CD4-positive, alpha-beta T cell treated with Interleukin-6 for 4 hours (primary cell): ENCODE measurements at regions not wholly inside any gene's neighbourhood (a gene's known extent, or its start where the extent isn't known, plus 50 kb on each side); places are given as distances from the start of the nearest gene placed in this dataset.

Experiments
- DNase-seq: peaks from one replicate; pipeline ENCODE4 v3.0.0-alpha.2; 2020; ENCODE audit warnings: mixed read lengths

DNA sequence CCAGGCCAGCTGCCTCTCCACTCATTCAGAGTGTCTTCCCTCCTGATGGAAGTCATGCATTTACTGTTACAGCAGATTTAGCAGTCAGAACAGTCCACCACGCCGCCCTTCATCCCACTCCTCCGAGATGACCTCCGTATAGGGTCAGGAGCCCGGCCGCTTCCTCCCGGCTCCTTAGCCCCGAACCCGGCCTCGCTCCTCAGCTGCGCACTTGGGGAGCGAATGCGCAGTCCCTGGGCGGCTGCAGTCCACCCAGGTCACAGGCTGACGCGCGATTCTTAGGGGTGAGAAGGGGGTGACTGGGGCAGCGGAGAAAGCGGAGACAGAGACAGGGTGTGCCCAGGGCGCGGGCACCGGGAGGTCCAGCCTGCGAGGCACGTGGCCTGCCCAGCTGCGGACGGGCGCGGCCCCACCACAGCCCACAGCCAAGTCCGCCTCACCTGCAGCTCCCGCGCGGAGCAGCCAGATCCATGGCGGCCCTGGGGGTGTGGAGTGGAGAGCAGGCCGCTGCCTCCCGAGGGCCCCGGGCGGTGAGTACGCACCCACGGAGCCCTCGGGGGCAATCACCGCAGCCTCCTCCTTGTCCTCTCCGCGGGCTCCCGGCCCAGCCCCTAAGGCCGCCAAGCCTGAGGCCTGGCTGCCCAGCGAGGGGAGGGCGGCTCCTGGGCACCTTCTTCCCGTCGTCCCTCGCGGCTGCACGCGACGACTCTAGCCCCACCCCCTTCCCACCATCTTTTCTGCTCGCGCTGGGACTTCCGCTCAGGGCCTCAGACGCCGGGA, 286.6 kb downstream of the BRD1 start:
- no peak for DNase-seq

DNA sequence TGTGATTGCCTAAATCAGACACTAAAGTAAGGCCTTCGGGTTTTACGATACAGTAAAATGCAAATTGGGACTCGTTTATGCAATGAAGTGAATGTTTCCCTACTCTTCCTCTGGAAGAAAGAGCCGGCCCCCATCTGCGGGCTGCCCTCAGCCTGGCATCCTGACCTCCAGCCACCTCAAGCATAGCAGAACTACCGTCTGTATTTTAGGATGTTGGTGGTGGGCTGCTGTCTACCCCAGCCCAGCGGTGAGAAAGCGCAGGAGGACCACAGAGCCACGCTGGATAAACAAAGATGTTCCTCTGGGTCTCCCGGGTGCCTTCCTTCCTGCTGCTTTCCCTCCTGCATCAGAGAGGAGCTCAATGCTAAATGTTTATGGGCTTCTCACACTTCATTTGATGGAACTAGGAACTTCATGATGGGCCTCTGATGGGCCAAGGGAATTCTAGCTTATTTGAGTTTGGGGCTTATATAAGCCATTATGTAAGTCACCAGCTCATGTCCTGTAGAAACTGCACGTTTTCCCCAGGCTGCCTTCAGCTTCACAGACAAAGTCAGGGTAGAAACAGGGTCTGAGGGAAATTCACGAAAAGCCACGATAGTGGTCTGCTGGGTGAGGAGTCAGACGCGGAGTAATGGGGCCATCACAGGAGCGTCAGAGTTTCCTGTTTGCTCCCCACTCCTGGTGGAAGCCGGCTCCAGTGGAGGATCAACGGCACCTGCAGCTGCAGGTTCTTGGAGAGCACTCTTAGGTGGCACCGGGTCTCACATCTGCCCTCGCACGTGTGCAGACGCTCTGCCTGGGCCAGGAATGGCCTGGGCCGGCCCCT, 287.4 kb downstream of the BRD1 start:
- no peak for DNase-seq

- no peak for DNase-seq
Observed at GRCh38 chr22:49538006-49538405, 289.7 kb downstream of the BRD1 start.

DNA sequence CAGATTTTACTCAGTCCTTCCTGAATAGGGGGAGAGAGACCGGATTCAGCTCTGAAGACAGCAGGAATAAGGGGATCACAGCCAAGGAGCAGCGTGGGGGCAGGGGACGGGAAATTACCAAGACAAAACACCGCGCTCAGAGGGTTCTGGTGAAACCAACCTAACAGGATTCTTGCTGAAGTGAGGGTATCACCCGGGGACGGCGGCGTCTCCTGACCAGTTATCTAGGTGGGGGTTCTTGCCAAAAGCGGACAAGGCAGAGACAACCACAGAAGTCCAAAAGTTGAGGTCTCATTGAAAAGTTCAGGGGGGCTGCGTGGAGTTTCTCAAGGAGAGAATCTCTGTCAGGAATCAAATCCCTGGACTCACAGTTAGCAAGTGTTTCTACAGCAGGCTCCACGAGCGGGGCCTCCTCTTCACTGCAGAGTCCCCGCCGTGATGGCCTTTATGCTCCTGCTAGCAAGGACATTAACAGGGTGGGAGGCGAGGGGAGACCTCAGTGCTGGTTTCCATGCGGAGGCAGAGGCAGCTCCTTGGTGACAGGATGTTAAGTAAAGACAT, 291.0 kb downstream of the BRD1 start:
- DNase-seq = no peak

- DNase-seq = no peak
Observed at GRCh38 chr22:49535527-49536125, 292.0 kb downstream of the BRD1 start.

DNA sequence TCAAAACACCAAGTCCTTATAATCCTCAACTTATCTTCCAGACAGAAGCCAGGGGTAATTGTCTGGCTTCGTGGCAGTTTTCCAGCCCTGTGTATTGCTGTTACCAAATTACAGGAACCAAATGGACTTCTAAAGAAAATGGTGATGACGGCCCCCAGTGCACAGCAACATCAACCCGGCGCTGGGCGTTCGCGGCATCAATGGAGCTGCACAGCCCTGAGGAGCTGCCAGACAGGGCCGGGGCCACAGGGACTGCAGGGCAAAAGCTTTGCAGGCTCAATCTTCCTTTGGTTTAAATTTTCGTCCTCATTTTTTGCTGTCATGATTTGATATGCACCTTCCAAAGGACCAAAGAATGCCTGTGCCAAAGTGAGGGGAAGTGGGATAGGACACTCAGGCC, 292.5 kb downstream of the BRD1 start:
- DNase-seq = no peak

DNA sequence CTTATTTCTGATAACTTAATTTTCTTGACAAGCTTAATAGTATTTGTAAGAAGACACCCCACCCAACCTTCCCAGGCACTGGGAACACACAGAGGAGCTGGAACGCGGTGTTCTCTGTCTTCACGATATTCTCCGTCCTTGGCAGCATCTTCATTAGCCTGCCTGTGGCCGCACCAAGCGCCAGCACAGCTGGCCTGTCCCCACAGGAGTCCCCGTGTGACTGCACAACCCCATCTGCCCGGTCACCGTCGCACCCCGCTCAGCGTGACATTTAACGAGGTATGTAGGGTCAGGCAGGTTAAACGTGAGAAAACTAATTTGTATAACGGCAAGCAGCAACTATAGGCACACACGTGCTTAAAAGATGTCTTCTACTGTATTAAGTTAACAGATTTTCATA, 293.3 kb downstream of the BRD1 start:
- DNase-seq = no peak

DNA sequence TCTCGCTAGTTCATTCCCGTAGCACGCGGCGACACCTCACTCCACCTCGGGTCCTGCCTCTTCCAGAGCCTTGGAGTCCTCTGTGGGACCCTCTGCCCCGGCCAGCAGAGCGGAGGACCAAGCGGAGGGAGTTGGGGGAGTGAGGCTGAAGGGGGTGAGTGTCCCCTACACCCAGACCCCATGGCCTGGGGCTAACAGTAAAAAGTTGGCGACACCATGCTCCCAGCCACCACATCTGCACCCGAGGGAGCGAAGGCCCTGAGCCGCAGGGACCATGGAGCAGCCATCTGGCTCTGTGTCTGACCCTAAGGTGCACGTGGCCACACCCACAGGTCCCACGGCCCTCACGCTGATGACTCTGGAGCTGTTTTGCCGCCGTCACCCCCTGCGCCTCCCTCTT, 293.8 kb downstream of the BRD1 start:
- DNase-seq = no peak

GRCh38 chr22:49532869-49533802, 294.5 kb downstream of the BRD1 start:
- no peak for DNase-seq

DNA sequence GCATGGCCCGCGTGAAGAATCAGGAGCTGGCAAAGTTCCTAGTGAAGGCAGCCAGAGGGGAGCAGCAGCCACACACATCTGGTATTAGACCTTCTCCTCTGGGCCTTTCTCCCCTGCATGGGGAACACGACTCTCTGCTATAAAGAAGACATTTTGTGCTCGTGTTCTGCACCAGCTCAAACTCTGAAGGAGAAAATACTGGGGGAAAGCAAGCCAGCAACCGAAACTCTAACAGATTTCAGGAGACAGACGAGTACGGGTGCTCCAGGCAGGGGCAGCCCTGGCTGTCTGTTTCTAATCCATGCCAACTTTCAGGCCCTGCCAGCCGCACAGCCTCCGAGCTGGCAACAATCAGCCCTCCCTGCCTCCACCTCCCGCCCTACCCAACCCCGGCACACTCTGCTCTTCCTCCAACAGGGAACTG, 296.3 kb downstream of the BRD1 start:
- DNase-seq = no peak

GRCh38 chr22:49530671-49531367, 296.9 kb downstream of the BRD1 start:
- no peak for DNase-seq

GRCh38 chr22:49528420-49528720, 299.3 kb downstream of the BRD1 start:
- no peak for DNase-seq

GRCh38 chr22:49527611-49528419, 299.9 kb downstream of the BRD1 start:
- no peak for DNase-seq

DNA sequence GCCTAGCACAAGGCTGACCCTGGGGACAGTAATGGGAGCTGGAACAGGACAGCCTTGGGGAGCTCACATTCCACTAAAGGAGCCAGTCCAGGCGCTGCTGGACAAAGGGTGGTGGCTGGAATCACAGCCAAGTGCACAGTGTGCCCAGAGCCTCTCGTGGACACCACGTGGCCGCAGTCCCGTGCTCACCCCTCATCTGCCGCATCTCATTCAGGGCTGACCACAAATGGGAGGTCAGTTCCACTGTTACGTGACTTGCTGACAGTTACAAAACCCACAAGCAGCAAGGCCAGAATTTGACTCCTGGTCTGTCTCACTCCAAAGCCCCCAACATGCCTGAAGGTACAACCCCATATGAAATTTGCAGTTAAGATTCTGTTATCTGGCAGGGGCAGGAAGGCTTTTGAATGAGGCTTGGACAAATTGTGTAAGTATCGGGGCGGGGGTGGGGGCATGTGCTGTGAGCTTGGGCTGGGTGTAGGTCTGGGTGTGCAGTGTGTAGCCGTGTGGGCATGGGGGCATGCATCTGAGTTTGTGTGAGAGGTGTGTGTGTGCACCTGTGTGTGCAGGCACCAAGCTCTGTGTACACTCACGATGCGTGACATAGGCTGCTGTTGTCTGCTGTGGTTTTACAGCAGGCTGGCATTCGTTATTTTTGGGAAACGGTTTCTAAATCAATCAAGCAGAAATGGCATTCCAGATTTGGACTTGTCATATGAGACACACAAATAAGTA, 301.7 kb downstream of the BRD1 start:
- no peak for DNase-seq

DNA sequence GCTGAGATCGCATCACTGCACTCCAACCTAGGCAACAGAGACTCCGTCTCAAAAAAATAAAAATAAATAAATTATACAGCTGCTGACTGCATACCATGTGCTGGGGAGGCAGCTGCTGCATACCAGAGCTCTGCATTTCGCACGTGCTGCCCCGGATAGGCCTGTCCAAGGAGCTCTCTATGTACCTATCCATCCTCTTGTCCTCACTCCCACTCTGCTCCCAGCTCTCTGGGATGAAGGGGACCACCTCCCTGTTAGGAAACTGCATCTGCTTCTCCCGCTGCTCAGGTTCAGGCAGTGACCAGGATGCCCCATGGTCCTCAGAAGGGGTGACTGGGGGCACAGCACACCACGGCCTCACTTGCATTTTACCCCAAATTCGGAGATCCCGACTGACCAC, 302.3 kb downstream of the BRD1 start:
- DNase-seq = no peak

DNA sequence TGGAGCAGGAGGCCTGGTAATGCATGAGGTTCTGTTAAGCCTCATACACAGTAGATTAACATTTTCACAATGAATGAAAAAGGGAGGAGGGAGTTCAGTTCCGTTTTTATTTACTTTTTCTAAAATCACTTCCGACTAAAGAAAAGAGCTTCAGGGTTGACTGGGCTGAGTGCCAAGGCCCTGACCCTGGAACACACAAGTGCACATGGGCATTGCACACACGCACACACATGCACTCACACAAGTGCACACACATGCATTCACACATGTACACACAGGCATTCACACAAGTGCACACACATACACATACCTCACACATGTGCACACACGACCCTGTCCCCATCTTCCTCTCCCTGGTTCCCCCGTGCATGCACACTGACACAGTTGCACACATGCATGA, 303.3 kb downstream of the BRD1 start:
- DNase-seq = no peak

DNA sequence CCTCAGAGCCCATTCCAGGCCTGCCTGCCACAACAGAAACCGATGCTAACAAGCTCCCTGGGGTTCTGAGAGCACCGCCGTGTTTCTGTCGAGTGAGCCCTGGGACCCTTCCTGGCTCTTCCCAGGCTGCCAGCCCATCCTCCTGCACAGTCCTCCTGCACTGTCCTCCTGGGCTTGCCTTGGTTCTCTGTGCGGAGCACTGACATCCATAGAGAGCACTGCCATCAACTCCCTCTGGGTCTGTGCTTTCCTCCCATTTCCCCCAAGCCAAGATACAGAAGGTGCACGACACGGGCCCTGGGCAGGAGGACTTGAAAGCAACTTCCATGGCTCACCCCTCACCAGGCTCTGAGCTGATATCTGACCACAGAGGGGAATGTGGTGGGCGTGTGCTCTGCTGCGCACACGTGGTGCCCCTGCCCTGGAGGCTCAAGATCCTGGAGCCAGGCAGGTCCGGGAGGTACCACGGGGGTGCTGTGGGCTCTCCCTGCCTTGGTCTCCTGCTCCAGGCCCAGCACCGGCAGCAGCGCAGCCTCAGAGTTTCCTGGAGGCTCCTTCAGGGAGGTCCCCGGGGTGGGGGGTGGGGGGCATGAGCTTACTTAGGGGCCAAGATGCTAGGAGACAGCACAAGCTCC, 304.2 kb downstream of the BRD1 start:
- no peak for DNase-seq

DNA sequence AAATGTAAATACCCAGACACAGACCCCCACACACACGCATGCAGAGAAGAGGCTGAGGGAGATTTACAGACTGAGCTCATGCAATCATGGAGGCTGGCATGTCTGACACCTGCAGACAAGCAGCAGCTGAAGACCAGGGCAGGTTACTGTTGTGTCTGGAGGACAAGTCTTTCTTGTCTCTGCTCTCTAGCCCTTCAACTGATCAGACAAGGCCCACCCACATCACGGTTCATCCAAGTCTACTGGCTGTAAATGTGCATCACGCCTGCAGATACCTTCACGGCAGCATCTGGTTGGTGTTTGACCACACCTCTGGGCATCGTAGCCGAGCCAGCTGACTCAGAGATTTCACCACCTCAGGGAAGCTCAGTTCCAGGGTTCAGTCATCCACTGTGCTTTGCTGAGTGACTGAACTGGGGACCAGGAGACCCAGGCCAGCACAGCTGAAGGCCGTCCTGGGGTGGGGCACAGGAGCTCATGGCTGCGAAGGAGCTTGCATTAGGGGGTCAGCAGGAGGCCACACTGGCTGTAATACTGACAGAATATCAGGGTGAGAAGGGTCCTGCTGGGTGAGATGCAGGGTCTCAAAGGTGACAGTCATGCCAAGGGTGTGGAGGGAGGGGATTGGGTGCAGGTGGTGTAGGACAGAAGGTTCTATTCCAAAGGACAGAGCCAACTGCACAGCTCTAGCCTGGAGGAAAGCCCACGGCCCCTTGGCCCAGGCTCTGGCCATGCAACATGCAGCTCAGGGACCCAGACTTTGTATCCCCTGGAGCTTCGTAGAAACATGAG, 304.9 kb downstream of the BRD1 start:
- no peak for DNase-seq

DNA sequence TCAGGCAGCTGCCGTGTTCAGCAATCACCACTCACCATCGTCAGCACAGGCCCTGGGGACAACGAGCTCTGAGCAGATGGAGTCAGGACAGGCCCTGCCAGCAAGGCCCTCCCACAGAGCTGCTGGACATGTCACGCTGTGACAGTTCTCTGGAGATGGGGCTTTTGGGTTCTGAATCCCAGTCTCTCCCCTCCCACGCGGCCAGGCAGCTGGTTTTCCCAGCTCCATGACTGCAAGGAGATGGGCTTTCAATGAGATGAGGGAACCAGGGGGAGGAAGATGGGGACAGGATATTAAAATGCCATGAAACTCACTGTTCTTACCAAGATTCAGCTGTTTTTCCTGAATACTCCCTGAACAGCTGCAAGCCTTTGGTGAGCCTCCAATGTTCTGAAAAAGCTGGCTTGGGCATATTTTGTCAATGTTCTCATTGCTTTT, 305.9 kb downstream of the BRD1 start:
- no peak for DNase-seq
